CD4-positive, alpha-beta T cell treated with Interleukin-1 beta for 1 hour (primary cell): ENCODE measurements at regions not wholly inside any gene's neighbourhood (a gene's known extent, or its start where the extent isn't known, plus 50 kb on each side); places are given as distances from the start of the nearest gene placed in this dataset.
A peak's percentile ranks its signal among the peaks of the same experiment; 100 is the strongest.
"Not testable (repeated sequence)": the region's sequence is repeated elsewhere in the genome, so short reads cannot be mapped to it uniquely, and the experiment has no call there.

Experiments
- DNase-seq, 2 donors: peaks; one replicate each; pipeline ENCODE4 v3.0.0-alpha.2; 2020 to 2022

- DNase-seq = peak in 1 of 2 donors; percentile 52
Measured at GRCh38 chrX:109880629-109881028, 122.3 kb upstream of the TMEM164 start.

GRCh38 chrX:109886122-109886761 is 116.7 kb upstream of the TMEM164 start:
- peak; percentile 27 to 35 for DNase-seq

- peak in 1 of 2 donors; percentile 48 for DNase-seq
Measured at GRCh38 chrX:109889289-109890006, 113.5 kb upstream of the TMEM164 start.

- DNase-seq = no peak
Measured at GRCh38 chrX:109890300-109890699, 112.6 kb upstream of the TMEM164 start.

- peak; percentile 43 to 44 for DNase-seq
Measured at GRCh38 chrX:109890910-109891502, 111.9 kb upstream of the TMEM164 start.

- DNase-seq = not testable (repeated sequence)
Measured at GRCh38 chrX:109896024-109896423, 106.9 kb upstream of the TMEM164 start.

- no peak for DNase-seq
Measured at GRCh38 chrX:109902665-109903064, 100.2 kb upstream of the TMEM164 start.

- no peak for DNase-seq
Measured at GRCh38 chrX:109911046-109911445, 91.9 kb upstream of the TMEM164 start.

GRCh38 chrX:109912993-109913392 is 89.9 kb upstream of the TMEM164 start:
- not testable (repeated sequence) for DNase-seq

- DNase-seq = no peak
Measured at GRCh38 chrX:109914114-109914849, 88.6 kb upstream of the TMEM164 start.

- DNase-seq = no peak
Measured at GRCh38 chrX:109918753-109919152, 84.2 kb upstream of the TMEM164 start.

- no peak for DNase-seq
Measured at GRCh38 chrX:109920325-109920724, 82.6 kb upstream of the TMEM164 start.

- no peak for DNase-seq
Measured at GRCh38 chrX:109920868-109921267, 82.0 kb upstream of the TMEM164 start.

- DNase-seq = no peak
Measured at GRCh38 chrX:109922190-109922589, 80.7 kb upstream of the TMEM164 start.

- DNase-seq = not testable (repeated sequence)
Measured at GRCh38 chrX:109925003-109925402, 77.9 kb upstream of the TMEM164 start.

- DNase-seq = no peak
Measured at GRCh38 chrX:109925656-109926055, 77.3 kb upstream of the TMEM164 start.

- DNase-seq = no peak
Measured at GRCh38 chrX:109926118-109926517, 76.8 kb upstream of the TMEM164 start.

- DNase-seq = no peak
Measured at GRCh38 chrX:109926743-109927662, 75.9 kb upstream of the TMEM164 start.

- DNase-seq = no peak
Measured at GRCh38 chrX:109927663-109928273, 75.1 kb upstream of the TMEM164 start.

- DNase-seq = no peak
Measured at GRCh38 chrX:109928596-109929335, 74.1 kb upstream of the TMEM164 start.

GRCh38 chrX:109931677-109932076 is 71.2 kb upstream of the TMEM164 start:
- no peak for DNase-seq
